HCT116 (cell line): ENCODE measurements at regions not wholly inside any gene's neighbourhood (a gene's known extent, or its start where the extent isn't known, plus 50 kb on each side); places are given as distances from the start of the nearest gene placed in this dataset.

Source experiments
- CBX3 ChIP-seq: IDR thresholded peaks from 2 replicates; pipeline ENCODE4 v1.6.1; 2012; ENCODE audit warnings: low read depth
- CEBPB ChIP-seq: IDR thresholded peaks from 2 replicates; pipeline ENCODE4 v1.6.1; 2012; ENCODE audit warnings: low read depth
- EZH2 ChIP-seq: fragments of 200-600 bp; sonication (generic); IDR thresholded peaks from 2 replicates; pipeline ENCODE4 v1.6.1; 2017; ENCODE audit warnings: antibody characterized with exemption, mixed run types
- JUND ChIP-seq: IDR thresholded peaks from 2 replicates; pipeline ENCODE4 v1.6.1; 2012
- POLR2A ChIP-seq: IDR thresholded peaks from 2 replicates; pipeline ENCODE4 v1.7.0; 2011; ENCODE audit warnings: borderline replicate concordance; ENCODE audit not compliant: insufficient read depth, insufficient read length; ENCODE audit errors: extremely low read depth
- POLR2AphosphoS5 ChIP-seq: IDR thresholded peaks from 2 replicates; pipeline ENCODE4 v1.6.1; 2011; ENCODE audit warnings: mild to moderate bottlenecking, low read depth, low read length, moderate library complexity
- RAD21 ChIP-seq: IDR thresholded peaks from 2 replicates; pipeline ENCODE4 v1.6.1; 2012; ENCODE audit warnings: low read depth, mild to moderate bottlenecking
- TCF7L2 ChIP-seq: IDR thresholded peaks from 2 replicates; pipeline ENCODE4 v1.7.0; 2011; ENCODE audit warnings: borderline replicate concordance, inconsistent platforms; ENCODE audit not compliant: insufficient read depth, insufficient read length; ENCODE audit errors: extremely low read depth
- YY1 ChIP-seq: IDR thresholded peaks from 2 replicates; pipeline ENCODE4 v1.6.1; 2011; ENCODE audit warnings: low read length, low read depth, moderate library complexity, mild to moderate bottlenecking; ENCODE audit not compliant: insufficient replicate concordance; ENCODE audit errors: extremely low read depth
- TF ChIP-seq, protein P1 (sequence below), 3 experiments: fragments of 200-600 bp in 1 of 3; sonication (generic) in 1 of 3; IDR thresholded peaks in 2 of 3; conservative IDR thresholded peaks in 1 of 3; 2 replicates each; pipeline ENCODE4 v1.5.1; 2012 to 2017; ENCODE audit warnings: low read depth in 2 of 3, low read length in 2 of 3, antibody characterized with exemption in 1 of 3, borderline replicate concordance in 1 of 3, control low read depth in 1 of 3, mild to moderate bottlenecking in 1 of 3, mixed read lengths in 1 of 3, mixed run types in 1 of 3, moderate library complexity in 1 of 3; ENCODE audit not compliant: insufficient read depth in 1 of 3
- TF ChIP-seq, protein P2 (sequence below): IDR thresholded peaks from 2 replicates; pipeline ENCODE4 v1.6.1; 2011; ENCODE audit warnings: mild to moderate bottlenecking, low read length, moderate library complexity; ENCODE audit not compliant: insufficient replicate concordance; ENCODE audit errors: extremely low read depth

DNA sequence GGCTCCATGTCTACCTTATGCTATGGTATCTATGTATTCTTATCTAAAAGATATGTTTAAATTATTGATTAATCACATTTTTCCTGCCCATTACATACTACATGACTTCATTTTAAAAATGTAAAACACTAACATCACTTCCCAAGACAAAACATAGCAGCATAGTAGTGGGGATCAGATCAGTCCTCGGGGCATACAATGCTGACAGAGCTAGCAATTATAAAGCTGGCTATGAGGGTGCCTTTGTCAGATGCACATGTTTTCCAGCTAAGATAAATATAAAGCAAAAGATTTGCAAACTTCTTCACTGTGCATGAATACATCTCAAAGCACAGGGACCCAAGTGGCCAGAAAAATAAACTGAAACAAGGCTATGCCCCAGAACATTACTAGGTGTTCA, 549.8 kb upstream of the INTU start:
- TF ChIP-seq, protein P1, sequence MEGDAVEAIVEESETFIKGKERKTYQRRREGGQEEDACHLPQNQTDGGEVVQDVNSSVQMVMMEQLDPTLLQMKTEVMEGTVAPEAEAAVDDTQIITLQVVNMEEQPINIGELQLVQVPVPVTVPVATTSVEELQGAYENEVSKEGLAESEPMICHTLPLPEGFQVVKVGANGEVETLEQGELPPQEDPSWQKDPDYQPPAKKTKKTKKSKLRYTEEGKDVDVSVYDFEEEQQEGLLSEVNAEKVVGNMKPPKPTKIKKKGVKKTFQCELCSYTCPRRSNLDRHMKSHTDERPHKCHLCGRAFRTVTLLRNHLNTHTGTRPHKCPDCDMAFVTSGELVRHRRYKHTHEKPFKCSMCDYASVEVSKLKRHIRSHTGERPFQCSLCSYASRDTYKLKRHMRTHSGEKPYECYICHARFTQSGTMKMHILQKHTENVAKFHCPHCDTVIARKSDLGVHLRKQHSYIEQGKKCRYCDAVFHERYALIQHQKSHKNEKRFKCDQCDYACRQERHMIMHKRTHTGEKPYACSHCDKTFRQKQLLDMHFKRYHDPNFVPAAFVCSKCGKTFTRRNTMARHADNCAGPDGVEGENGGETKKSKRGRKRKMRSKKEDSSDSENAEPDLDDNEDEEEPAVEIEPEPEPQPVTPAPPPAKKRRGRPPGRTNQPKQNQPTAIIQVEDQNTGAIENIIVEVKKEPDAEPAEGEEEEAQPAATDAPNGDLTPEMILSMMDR (IDR thresholded peaks at IDR 0.05 in 2 of 3, conservative IDR thresholded peaks at IDR 0.05 in 1 of 3; ENCODE audit: borderline replicate concordance in 1 of 3, insufficient read depth in 1 of 3, low read depth in 2 of 3, low read length in 2 of 3): no peak
- TF ChIP-seq, protein P2, sequence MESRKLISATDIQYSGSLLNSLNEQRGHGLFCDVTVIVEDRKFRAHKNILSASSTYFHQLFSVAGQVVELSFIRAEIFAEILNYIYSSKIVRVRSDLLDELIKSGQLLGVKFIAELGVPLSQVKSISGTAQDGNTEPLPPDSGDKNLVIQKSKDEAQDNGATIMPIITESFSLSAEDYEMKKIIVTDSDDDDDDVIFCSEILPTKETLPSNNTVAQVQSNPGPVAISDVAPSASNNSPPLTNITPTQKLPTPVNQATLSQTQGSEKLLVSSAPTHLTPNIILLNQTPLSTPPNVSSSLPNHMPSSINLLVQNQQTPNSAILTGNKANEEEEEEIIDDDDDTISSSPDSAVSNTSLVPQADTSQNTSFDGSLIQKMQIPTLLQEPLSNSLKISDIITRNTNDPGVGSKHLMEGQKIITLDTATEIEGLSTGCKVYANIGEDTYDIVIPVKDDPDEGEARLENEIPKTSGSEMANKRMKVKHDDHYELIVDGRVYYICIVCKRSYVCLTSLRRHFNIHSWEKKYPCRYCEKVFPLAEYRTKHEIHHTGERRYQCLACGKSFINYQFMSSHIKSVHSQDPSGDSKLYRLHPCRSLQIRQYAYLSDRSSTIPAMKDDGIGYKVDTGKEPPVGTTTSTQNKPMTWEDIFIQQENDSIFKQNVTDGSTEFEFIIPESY: no peak
- TF ChIP-seq POLR2AphosphoS5 (no peak), EZH2 (no peak), RAD21 (no peak), POLR2A (no peak), CEBPB (no peak), YY1 (no peak), TCF7L2 (no peak), JUND (no peak), CBX3 (no peak)
